Esophagus muscularis mucosa (tissue), 4 donors: ENCODE measurements at regions not wholly inside any gene's neighbourhood (a gene's known extent, or its start where the extent isn't known, plus 50 kb on each side); places are given as distances from the start of the nearest gene placed in this dataset.

Source experiments
- DNase-seq: peaks from one replicate; pipeline ENCODE4 v3.0.0-alpha.2; 2017; ENCODE audit errors: extremely low spot score
- H3K27ac ChIP-seq, 4 donors: fragments of 200-600 bp; sonication (generic); replicated peaks in 1 of 4; 1 replicate in 3 of 4; 2 replicates in 1 of 4; pipeline ENCODE4 v1.5.1; 2016 to 2019; ENCODE audit warnings: mild to moderate bottlenecking in 1 of 4
- H3K27me3 ChIP-seq, 4 donors: fragments of 200-600 bp; sonication (generic); one replicate each; pipeline versions ENCODE4 v1.5.1 to v1.6.0; 2016 to 2019
- H3K36me3 ChIP-seq, 4 donors: fragments of 200-600 bp; sonication (generic); one replicate each; pipeline ENCODE4 v1.5.1; 2016 to 2019
- H3K4me1 ChIP-seq, 4 donors: fragments of 200-600 bp; sonication (generic); one replicate each; pipeline ENCODE4 v1.5.1; 2016 to 2019
- H3K4me3 ChIP-seq, 4 donors: fragments of 200-600 bp; sonication (generic); 1 replicate in 2 of 4; 2 replicates in 2 of 4; pipeline ENCODE4 v1.5.1; 2016 to 2019; ENCODE audit warnings: mild to moderate bottlenecking in 4 of 4, moderate library complexity in 1 of 4
- H3K9me3 ChIP-seq, 4 donors: fragments of 200-600 bp; sonication (generic); 1 replicate in 3 of 4; 2 replicates in 1 of 4; pipeline ENCODE4 v1.5.1; 2016 to 2019
- CTCF ChIP-seq, 3 experiments: fragments of 200-600 bp in 2 of 3; fragments of 450-650 bp in 1 of 3; sonication (generic) in 2 of 3; IDR thresholded peaks; one replicate each; pipeline ENCODE4 v1.5.1; 2017 to 2019; ENCODE audit warnings: antibody characterized with exemption in 3 of 3, mild to moderate bottlenecking in 2 of 3, moderate library complexity in 1 of 3
- EP300 ChIP-seq: sonication (generic); formaldehyde crosslinking; IDR thresholded peaks from one replicate; pipeline ENCODE4 v1.6.1; 2017; ENCODE audit warnings: antibody characterized with exemption
- POLR2A ChIP-seq: fragments of 450-650 bp; IDR thresholded peaks from one replicate; pipeline ENCODE4 v1.6.1; 2017; ENCODE audit warnings: antibody characterized with exemption, moderate library complexity, mild to moderate bottlenecking, low read depth
- POLR2AphosphoS5 ChIP-seq, 2 donors: sonication (generic); formaldehyde crosslinking; IDR thresholded peaks; one replicate each; pipeline ENCODE4 v1.6.1; 2017; ENCODE audit warnings: antibody characterized with exemption in 2 of 2
- WGBS: methylation state at CpG from one replicate; pipeline ENCODE4 v1.1.5; 2018; 5-methylcytosine and 5-hydroxymethylcytosine counted together
- intact Hi-C: fragments of 100-400 bp; cut with DNase I; formaldehyde crosslinking; loops from one replicate; pipeline ENCODE4 v1.15.1; 2023

GRCh38 chr10:88032566-88032965, 169.1 kb downstream of the PTEN start:
- Histone ChIP-seq H3K4me1 (no peaks in the 10 kb centered on the region), H3K4me3 (no peak overlapping the region), H3K27me3 (no peaks in the 10 kb centered on the region), H3K36me3 (no peaks in the 10 kb centered on the region), H3K27ac (no peak overlapping the region), H3K9me3 (no peaks in the 10 kb centered on the region)
- DNase-seq: no peak
- intact Hi-C loops: no loop called here
- 39% methylated on average over 1 of the region's 1 CpG for WGBS
- TF ChIP-seq CTCF (IDR thresholded peaks at IDR 0.05) (no peak), EP300 (no peak), POLR2AphosphoS5 (IDR thresholded peaks at IDR 0.05) (no peak), POLR2A (no peak)

GRCh38 chr10:88033385-88033784, 170.0 kb downstream of the PTEN start:
- 89% methylated on average over 3 of the region's 3 CpGs for WGBS
- intact Hi-C loops: no loop called here
- Histone ChIP-seq H3K27ac (no peak overlapping the region), H3K36me3 (no peaks in the 10 kb centered on the region), H3K4me1 (no peaks in the 10 kb centered on the region), H3K27me3 (no peaks in the 10 kb centered on the region), H3K9me3 (no peaks in the 10 kb centered on the region), H3K4me3 (no peak overlapping the region)
- no peak for TF ChIP-seq CTCF (IDR thresholded peaks at IDR 0.05)
- TF ChIP-seq POLR2A: no peak
- TF ChIP-seq POLR2AphosphoS5 (IDR thresholded peaks at IDR 0.05): no peak
- no peak for TF ChIP-seq EP300
- DNase-seq: no peak

- H3K9me3 ChIP-seq: no peaks in the 10 kb centered on the region
- WGBS: 82% methylated on average over 4 of the region's 4 CpGs
- no peaks in the 10 kb centered on the region for H3K36me3 ChIP-seq
- no peak for DNase-seq
- no peak overlapping the region for H3K27ac ChIP-seq
- H3K4me1 ChIP-seq: no peaks in the 10 kb centered on the region
- intact Hi-C loops: no loop called here
- no peak overlapping the region for H3K4me3 ChIP-seq
- TF ChIP-seq CTCF (IDR thresholded peaks at IDR 0.05) (no peak), POLR2AphosphoS5 (IDR thresholded peaks at IDR 0.05) (no peak), EP300 (no peak), POLR2A (no peak)
- no peaks in the 10 kb centered on the region for H3K27me3 ChIP-seq
These were observed 170.4 kb downstream of the PTEN start for GRCh38 chr10:88033793-88034192.

- 88% methylated on average over 4 of the region's 4 CpGs for WGBS
- peaks cover 0 to under 1% (median under 1%) of the 10 kb centered on the region in 4 donors for H3K4me1 ChIP-seq
- intact Hi-C loops: no loop called here
These were observed 172.7 kb downstream of the PTEN start for GRCh38 chr10:88036126-88036525.

More at GRCh38 chr10:88036126-88036525, 172.7 kb downstream of the PTEN start:
- Histone ChIP-seq H3K27me3 (no peaks in the 10 kb centered on the region), H3K9me3 (no peaks in the 10 kb centered on the region), H3K27ac (no peak overlapping the region), H3K36me3 (no peaks in the 10 kb centered on the region), H3K4me3 (no peak overlapping the region)
- DNase-seq: no peak
- TF ChIP-seq POLR2AphosphoS5 (IDR thresholded peaks at IDR 0.05): no peak
- TF ChIP-seq CTCF (IDR thresholded peaks at IDR 0.05): no peak
- no peak for TF ChIP-seq EP300
- no peak for TF ChIP-seq POLR2A
